HUDEP-2 (cell line): ENCODE measurements at regions not wholly inside any gene's neighbourhood (a gene's known extent, or its start where the extent isn't known, plus 50 kb on each side); places are given as distances from the start of the nearest gene placed in this dataset.

Source experiments
- DNase-seq, 76 experiments: peaks; one replicate each; lab custom pipeline; 2025; ENCODE audit not compliant: unreplicated experiment in 76 of 76; lab: John Stamatoyannopoulos, UW

- no peak for DNase-seq
These were observed 111.0 kb downstream of the TRIB2 start for GRCh38 chr2:12827721-12828120.

- no peak for DNase-seq
These were observed 112.2 kb downstream of the TRIB2 start for GRCh38 chr2:12828980-12829379.

GRCh38 chr2:12831016-12831415 is 114.3 kb downstream of the TRIB2 start:
- DNase-seq, result no peak

- no peak for DNase-seq
These were observed 117.5 kb downstream of the TRIB2 start for GRCh38 chr2:12834239-12834638.

- no peak for DNase-seq
These were observed 119.0 kb downstream of the TRIB2 start for GRCh38 chr2:12835733-12836132.

- DNase-seq, result no peak
These were observed 122.6 kb downstream of the TRIB2 start for GRCh38 chr2:12839339-12839738.

- DNase-seq, result no peak
These were observed 124.3 kb downstream of the TRIB2 start for GRCh38 chr2:12841021-12841420.

GRCh38 chr2:12842917-12843316 is 126.2 kb downstream of the TRIB2 start:
- no peak for DNase-seq

GRCh38 chr2:12844511-12844910 is 127.8 kb downstream of the TRIB2 start:
- no peak for DNase-seq

GRCh38 chr2:12847694-12848575 is 131.2 kb downstream of the TRIB2 start:
- DNase-seq, result no peak

GRCh38 chr2:12852135-12852534 is 135.4 kb downstream of the TRIB2 start:
- no peak for DNase-seq

- DNase-seq, result no peak
These were observed 137.3 kb downstream of the TRIB2 start for GRCh38 chr2:12854001-12854530.

- no peak for DNase-seq
These were observed 138.8 kb downstream of the TRIB2 start for GRCh38 chr2:12855508-12855907.

- no peak for DNase-seq
These were observed 140.3 kb downstream of the TRIB2 start for GRCh38 chr2:12856934-12857601.

GRCh38 chr2:12857891-12858290 is 141.2 kb downstream of the TRIB2 start:
- DNase-seq, result no peak

GRCh38 chr2:12858786-12859185 is 142.1 kb downstream of the TRIB2 start:
- DNase-seq, result no peak

- no peak for DNase-seq
These were observed 144.7 kb downstream of the TRIB2 start for GRCh38 chr2:12861344-12861930.

- DNase-seq, result no peak
These were observed 145.8 kb downstream of the TRIB2 start for GRCh38 chr2:12862541-12862940.

GRCh38 chr2:12863937-12864336 is 147.2 kb downstream of the TRIB2 start:
- DNase-seq, result no peak

- DNase-seq, result no peak
These were observed 151.0 kb downstream of the TRIB2 start for GRCh38 chr2:12867631-12868287.

- no peak for DNase-seq
These were observed 154.0 kb downstream of the TRIB2 start for GRCh38 chr2:12870692-12871091.
